Liver (tissue), 7 donors: ENCODE measurements at regions not wholly inside any gene's neighbourhood (a gene's known extent, or its start where the extent isn't known, plus 50 kb on each side); places are given as distances from the start of the nearest gene placed in this dataset.

ENCODE experiments used
- DNase-seq: peaks from one replicate; pipeline ENCODE4 v3.0.0-alpha.2; 2017; ENCODE audit warnings: low spot score
- H3K27ac ChIP-seq, 2 donors: one replicate each; pipeline ENCODE4 v1.7.0; 2013; ENCODE audit warnings: inconsistent platforms in 2 of 2, low read length in 2 of 2, control low read depth in 1 of 2, low read depth in 1 of 2, mild to moderate bottlenecking in 1 of 2
- H3K27me3 ChIP-seq, 4 donors: one replicate each; pipeline versions ENCODE4 v1.6.1 to v1.7.0; 2013; ENCODE audit warnings: low read length in 3 of 4, inconsistent platforms in 1 of 4, mild to moderate bottlenecking in 1 of 4, moderate library complexity in 1 of 4; ENCODE audit not compliant: control insufficient read depth in 4 of 4, insufficient read depth in 4 of 4
- H3K36me3 ChIP-seq, 4 donors: one replicate each; pipeline versions ENCODE4 v1.6.1 to v1.7.0; 2013; ENCODE audit warnings: low read length in 3 of 4, mild to moderate bottlenecking in 3 of 4, low read depth in 1 of 4, moderate library complexity in 1 of 4; ENCODE audit not compliant: control insufficient read depth in 4 of 4, insufficient read depth in 3 of 4
- H3K4me1 ChIP-seq, 4 donors: one replicate each; pipeline versions ENCODE4 v1.6.1 to v1.7.0; 2013; ENCODE audit warnings: low read length in 3 of 4, mild to moderate bottlenecking in 3 of 4, moderate library complexity in 1 of 4; ENCODE audit not compliant: control insufficient read depth in 4 of 4, insufficient read depth in 4 of 4
- H3K4me3 ChIP-seq, 3 donors: one replicate each; pipeline versions ENCODE4 v1.6.1 to v1.7.0; 2013; ENCODE audit warnings: low read length in 3 of 3, control low read depth in 1 of 3, low read depth in 1 of 3, mild to moderate bottlenecking in 1 of 3
- H3K9ac ChIP-seq, 2 donors: one replicate each; pipeline ENCODE4 v1.7.0; 2013; ENCODE audit warnings: low read length in 2 of 2, mild to moderate bottlenecking in 2 of 2, moderate library complexity in 2 of 2, control low read depth in 1 of 2, low read depth in 1 of 2
- H3K9me3 ChIP-seq, 4 donors: one replicate each; pipeline versions ENCODE4 v1.6.1 to v1.7.0; 2013; ENCODE audit warnings: low read length in 3 of 4; ENCODE audit not compliant: control insufficient read depth in 4 of 4
- ATF3 ChIP-seq: IDR thresholded peaks from 2 replicates; pipeline ENCODE4 v1.6.1; 2016; ENCODE audit warnings: antibody characterized with exemption
- EGR1 ChIP-seq, 2 donors: IDR thresholded peaks; 2 replicates each; pipeline ENCODE4 v1.6.1; 2016 to 2018; ENCODE audit warnings: antibody characterized with exemption in 2 of 2, low read depth in 2 of 2
- FOXA1 ChIP-seq: IDR thresholded peaks from 2 replicates; pipeline ENCODE4 v1.6.1; 2016; ENCODE audit warnings: antibody characterized with exemption
- FOXA2 ChIP-seq: IDR thresholded peaks from 2 replicates; pipeline ENCODE4 v1.6.1; 2016; ENCODE audit warnings: antibody characterized with exemption
- HNF4A ChIP-seq, 2 donors: conservative IDR thresholded peaks; 2 replicates each; pipeline ENCODE4 v1.6.1; 2016; ENCODE audit warnings: antibody characterized with exemption in 2 of 2, mild to moderate bottlenecking in 2 of 2
- JUND ChIP-seq, 2 donors: IDR thresholded peaks; 2 replicates each; pipeline ENCODE4 v1.6.1; 2016; ENCODE audit warnings: antibody characterized with exemption in 2 of 2
- MAX ChIP-seq: IDR thresholded peaks from 2 replicates; pipeline ENCODE4 v1.6.1; 2016; ENCODE audit warnings: antibody characterized with exemption
- NR2F2 ChIP-seq: IDR thresholded peaks from 2 replicates; pipeline ENCODE4 v1.6.1; 2016; ENCODE audit warnings: antibody characterized with exemption
- RAD21 ChIP-seq, 2 donors: IDR thresholded peaks; 2 replicates each; pipeline ENCODE4 v1.6.1; 2016; ENCODE audit warnings: antibody characterized with exemption in 2 of 2, mild to moderate bottlenecking in 2 of 2
- REST ChIP-seq: IDR thresholded peaks from 2 replicates; pipeline ENCODE4 v1.6.1; 2016; ENCODE audit warnings: antibody characterized with exemption, mild to moderate bottlenecking
- SP1 ChIP-seq: IDR thresholded peaks from 2 replicates; pipeline ENCODE4 v1.6.1; 2018; ENCODE audit warnings: antibody characterized with exemption, mild to moderate bottlenecking
- TAF1 ChIP-seq: conservative IDR thresholded peaks from 2 replicates; pipeline ENCODE4 v1.6.1; 2016; ENCODE audit warnings: antibody characterized with exemption, mild to moderate bottlenecking
- YY1 ChIP-seq: IDR thresholded peaks from 2 replicates; pipeline ENCODE4 v1.6.1; 2016; ENCODE audit warnings: antibody characterized with exemption, mild to moderate bottlenecking
- ZBTB33 ChIP-seq: IDR thresholded peaks from 2 replicates; pipeline ENCODE4 v1.6.1; 2016; ENCODE audit warnings: antibody characterized with exemption
- WGBS: extraction: QIAGEN DNeasy Blood & Tissue Kit; methylation state at CpG from one replicate; pipeline ENCODE4 v1.1.7; 2013; 5-methylcytosine and 5-hydroxymethylcytosine counted together
- donor health status: healthy.
- donor health status: healthy.
- donor health status: healthy.
- donor health status: healthy.

- Histone ChIP-seq H3K9ac (no peak overlapping the region), H3K9me3 (no peaks in the 10 kb centered on the region), H3K4me3 (no peak overlapping the region), H3K36me3 (no peaks in the 10 kb centered on the region), H3K27me3 (no peaks in the 10 kb centered on the region), H3K4me1 (no peaks in the 10 kb centered on the region), H3K27ac (no peak overlapping the region)
- 61% methylated on average over 2 of the region's 2 CpGs for WGBS
- TF ChIP-seq NR2F2 (no peak), FOXA2 (no peak), HNF4A (conservative IDR thresholded peaks at IDR 0.05) (no peak), ZBTB33 (no peak), SP1 (no peak), EGR1 (IDR thresholded peaks at IDR 0.05; ENCODE audit: low read depth in 2 of 2) (no peak), FOXA1 (no peak), REST (no peak), JUND (IDR thresholded peaks at IDR 0.05) (no peak), YY1 (no peak), TAF1 (no peak), RAD21 (IDR thresholded peaks at IDR 0.05) (no peak)
- DNase-seq, result no peak
These were observed 586.5 kb upstream of the PTPRD start for GRCh38 chr9:11199335-11199734.

- no peak overlapping the region for H3K9ac ChIP-seq
- no peaks in the 10 kb centered on the region for H3K9me3 ChIP-seq
- H3K4me3 ChIP-seq, result no peak overlapping the region
- TF ChIP-seq MAX, result no peak
- no peak for TF ChIP-seq SP1
- no peak for TF ChIP-seq ZBTB33
- TF ChIP-seq FOXA1, result no peak
- TF ChIP-seq HNF4A (conservative IDR thresholded peaks at IDR 0.05), result no peak
- no peak for TF ChIP-seq YY1
- no peak for TF ChIP-seq FOXA2
- TF ChIP-seq RAD21 (IDR thresholded peaks at IDR 0.05), result no peak
- TF ChIP-seq ATF3, result no peak
- TF ChIP-seq TAF1, result no peak
- DNase-seq, result no peak
- H3K4me1 ChIP-seq, result no peaks in the 10 kb centered on the region
- no peaks in the 10 kb centered on the region for H3K27me3 ChIP-seq
- H3K27ac ChIP-seq, result no peak overlapping the region
- WGBS, result 63% methylated on average over 3 of the region's 3 CpGs
- H3K36me3 ChIP-seq, result no peaks in the 10 kb centered on the region
These were observed 591.7 kb upstream of the PTPRD start for GRCh38 chr9:11204521-11204920.
